ENCODE measurements at regions not wholly inside any gene's neighbourhood (a gene's known extent, or its start where the extent isn't known, plus 50 kb on each side); places are given as distances from the start of the nearest gene placed in this dataset.

DNA sequence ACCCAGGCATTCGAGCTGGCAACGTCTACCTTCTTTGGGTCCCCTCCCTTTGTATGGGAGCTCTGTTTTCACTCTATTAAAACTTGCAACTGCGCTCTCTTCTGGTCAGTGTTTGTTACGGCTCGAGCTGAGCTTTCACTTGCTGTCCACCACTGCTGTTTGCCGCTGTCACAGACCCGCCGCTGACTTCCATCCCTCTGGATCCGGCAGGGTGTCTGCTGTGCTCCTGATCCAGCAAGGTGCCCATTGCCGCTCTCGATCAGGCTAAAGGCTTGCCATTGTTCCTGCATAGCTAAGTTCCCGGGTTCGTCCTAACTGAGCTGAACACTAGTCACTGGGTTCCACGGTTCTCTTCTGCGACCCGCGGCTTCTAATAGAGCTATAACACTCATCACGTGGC lies 183.5 kb upstream of the GALNTL6 start:
- DNase-seq, result no peak

DNA sequence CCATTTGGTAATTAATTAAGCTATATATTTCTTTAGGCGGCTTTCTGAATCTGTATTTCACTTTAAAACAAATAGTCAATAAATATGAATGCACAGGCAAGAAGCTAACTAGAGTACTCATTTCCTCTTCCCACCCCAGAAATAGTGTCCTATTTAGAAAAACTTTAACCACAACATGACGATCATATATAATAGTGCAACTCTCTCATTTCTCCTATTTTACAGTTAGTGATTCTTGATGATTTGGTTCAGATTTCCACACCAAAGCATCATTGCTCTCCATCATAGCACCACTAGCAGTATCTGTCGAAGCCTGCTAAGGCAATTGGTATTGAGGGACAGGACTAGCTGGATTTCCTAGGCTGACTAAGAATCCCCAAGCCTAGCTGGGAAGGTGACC lies 184.0 kb upstream of the GALNTL6 start:
- no peak for DNase-seq

DNA sequence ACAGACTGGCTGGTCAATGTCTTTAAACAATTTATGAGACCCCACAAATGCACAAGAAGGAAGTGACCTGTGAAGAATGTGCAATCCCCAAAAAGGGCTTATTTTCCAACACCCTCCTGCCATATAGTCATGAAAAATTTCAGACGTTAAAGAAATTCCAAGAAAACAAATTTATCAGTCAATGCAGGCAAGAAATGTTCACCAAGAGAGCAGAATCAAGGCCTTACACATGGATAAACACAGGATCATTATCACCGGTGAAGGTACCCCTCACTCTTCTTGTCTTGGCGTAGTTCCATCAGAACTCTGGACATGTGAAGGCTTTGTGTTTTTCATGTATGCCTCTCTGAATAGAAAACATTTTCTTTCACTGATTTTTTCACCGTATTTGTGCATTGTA lies 186.7 kb upstream of the GALNTL6 start:
- no peak for DNase-seq

DNA sequence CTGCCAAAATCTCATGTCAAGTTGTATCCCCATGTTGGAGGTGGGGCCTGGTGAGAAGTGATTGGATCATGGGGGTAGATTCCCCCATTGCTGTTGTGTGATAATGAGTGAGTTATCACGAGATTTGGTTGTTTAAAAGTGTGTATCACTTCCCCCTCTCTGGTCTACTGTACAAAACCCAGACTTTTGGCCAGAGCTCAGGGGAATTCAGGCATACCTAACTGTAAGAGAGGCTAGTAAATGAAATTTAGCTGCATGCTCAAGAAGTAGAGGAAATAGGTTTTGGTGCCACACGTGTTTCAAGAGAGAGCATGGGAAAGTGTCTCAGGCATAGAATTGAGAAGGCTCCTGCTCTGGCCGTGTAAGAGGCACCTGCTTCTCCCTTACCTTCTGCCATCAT lies 190.5 kb upstream of the GALNTL6 start:
- DNase-seq, result no peak

DNA sequence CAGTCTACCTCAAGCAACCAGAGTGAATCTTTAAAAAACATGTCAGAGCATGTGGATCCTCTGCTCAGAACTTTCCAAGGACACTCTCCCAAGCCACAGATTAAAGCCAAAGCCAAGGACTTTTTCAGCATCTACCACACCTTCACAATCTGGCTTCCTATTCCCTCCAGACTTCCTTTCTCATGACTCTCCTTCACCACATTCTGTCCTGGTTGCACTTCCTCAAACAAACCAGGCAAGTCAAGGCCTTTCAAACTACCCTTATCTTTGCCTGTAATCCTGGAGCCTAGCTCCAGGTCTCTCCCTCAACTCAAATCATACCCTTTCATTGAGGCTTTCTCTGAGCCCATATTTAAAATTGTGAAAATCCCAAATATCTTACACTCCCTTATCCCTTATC lies 191.6 kb upstream of the GALNTL6 start:
- DNase-seq, result no peak

DNA sequence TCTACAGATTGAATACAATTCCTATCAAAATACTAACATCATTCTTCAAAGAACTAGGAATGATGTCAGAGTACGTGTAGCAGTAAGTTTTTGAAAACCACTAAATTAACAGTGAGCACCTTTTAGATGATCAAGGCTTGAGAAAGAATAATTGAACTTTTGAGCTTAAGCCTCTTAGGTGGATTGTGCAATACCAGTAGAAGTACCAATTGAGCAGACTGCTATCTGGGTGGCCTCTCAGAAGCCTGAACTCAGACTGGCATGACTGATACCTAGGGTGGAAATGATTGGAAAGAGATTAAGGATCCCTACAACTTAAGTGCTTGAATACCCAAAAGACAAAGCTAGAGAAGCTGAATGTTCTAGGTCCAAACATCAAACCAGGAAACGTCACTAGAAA lies 200.3 kb upstream of the GALNTL6 start:
- no peak for DNase-seq

DNA sequence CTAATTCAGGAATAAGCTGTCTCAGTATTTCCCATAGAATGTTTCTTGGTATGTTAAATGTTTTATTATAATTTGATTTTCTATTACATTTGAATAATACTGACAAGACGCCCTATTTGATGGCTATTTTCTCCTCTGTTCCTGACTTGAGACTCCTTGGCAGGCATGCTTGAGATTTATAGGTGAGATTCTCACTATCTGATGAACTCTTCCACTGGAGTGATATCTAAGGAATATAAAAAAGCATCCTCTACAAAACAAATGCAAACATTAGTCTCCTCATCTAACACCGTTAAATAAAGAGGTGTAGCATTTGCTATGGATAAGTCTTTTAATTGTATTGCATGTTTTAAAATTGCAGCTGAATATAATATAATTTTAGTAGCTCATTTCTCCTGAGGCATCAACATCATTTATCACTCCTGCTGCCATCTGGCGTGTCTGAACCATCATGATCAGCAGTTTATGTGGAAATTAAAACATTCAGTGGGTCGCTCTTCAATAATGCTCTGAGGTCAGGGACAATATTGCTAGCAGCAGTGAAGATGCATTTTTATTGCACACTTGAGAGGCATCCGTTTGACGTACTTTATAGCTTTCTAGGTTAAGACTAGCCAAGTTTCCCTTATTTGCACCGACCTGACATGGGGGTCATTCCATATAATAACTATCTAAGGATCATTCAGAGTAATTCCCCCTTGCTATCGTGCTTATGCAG lies 210.4 kb upstream of the GALNTL6 start:
- no peak for DNase-seq

DNA sequence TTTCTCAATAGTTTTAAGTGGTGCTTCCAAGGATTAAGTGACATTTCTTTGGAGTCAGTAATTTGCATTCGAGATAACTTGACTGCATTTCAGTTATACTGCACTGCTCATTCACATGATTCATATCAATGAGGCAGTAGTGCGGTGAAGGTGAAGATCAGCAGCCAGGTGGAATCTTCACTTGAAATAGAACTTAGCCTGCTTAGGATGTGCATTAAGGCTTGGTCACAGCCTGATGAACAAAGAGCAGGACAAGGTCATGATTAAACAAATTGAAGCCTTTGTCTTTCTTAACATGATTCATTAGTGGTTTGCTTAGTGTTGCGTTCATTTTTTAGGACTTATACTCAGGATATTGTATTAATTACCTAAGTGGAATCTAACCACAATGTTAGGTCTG lies 212.1 kb upstream of the GALNTL6 start:
- no peak for DNase-seq

DNA sequence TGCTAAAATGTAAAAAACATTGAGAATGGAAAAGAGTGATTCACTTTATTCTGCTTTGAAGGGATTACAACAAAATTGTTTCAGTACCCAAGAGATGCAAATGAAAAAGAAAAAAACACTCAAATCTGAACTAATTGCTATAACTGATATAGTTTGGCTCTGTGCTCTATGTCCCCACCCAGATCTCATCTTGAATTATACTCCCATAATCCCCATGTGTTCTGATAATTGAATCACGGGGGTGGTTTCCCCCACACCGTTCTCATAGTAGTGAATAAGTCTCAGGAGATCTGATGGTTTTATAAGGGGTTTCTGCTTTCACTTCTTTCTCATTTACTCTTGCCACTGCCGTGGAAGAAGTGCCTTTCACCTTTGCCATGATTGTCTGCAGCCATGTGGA lies 213.6 kb upstream of the GALNTL6 start:
- no peak for DNase-seq

DNA sequence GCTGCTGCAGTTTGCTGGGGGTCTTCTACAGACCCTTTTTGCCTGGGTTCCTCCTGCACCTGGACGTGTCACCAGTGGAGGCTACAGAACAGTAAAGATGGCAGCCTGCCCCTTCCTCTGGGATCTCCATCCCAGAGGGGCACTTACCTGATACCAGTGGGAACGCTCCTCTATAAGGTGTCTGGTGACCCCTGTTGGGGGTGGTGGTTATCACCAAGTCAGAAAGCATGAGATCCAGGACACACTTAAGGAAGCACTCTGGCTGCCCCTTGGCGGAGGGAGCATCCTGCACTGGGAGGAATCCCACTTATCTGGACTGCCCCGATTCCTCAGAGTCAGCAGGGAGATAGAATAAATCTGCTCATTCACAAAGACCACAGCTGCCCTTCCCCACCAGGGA lies 218.9 kb upstream of the GALNTL6 start:
- DNase-seq, result no peak

DNA sequence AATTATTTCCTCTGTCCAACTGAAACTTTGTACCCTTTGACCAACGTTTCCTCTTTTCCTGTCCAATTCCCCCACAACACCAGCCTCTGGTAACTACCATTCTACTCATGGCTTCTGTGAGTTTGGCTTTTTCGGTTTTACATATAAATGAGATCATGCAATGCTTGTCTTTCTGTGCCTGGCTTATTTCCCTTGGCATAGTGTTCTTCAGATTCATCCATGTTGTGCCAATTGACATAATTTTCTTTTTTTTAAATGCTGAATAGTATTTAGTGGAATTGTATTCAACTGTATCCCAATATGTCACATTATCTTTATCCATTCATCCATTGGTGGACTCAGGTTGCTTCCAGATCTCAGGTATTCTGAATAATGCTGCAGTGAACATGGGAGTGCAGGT lies 222.5 kb upstream of the GALNTL6 start:
- no peak for DNase-seq

DNA sequence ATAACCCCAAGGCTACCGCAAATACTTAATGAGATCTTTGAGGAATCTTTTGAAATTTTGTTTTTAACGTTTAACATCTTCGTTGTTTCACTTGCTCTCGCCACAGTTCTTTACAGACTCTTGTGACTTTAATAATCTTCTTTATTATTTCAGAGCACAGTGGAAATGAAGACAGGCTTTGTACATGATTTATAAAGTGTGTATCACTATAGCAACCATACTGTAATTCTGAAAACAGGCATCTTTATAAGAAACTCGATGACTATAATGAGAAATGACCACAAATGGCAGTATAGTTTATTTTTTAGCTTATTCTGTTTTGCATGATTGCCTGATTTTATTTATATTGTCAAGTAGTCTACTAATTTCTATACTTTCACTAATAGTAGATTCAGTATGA lies 224.4 kb upstream of the GALNTL6 start:
- no peak for DNase-seq

DNA sequence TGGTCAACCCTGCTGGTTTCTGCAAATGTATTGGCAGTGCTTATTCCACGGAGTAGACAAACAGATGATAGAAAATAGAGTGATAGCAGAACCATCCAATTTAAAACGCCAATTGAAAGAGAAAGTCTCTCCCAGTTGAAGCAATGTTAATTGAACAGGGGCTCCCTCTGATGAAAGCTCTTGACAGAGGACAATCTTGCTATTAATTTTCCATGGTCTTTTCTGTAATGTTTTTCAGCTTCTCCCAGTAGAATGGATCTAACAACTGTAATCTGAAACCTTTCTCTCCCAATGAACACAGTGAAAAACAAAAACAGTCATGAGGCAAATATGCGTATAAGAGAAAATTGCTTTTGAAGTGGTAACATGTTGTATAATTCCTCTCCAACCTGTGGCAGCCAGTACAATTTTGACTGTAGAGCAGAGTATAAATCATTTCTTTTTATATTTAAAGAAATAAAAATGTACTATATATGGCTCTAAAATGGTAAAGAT lies 225.1 kb upstream of the GALNTL6 start:
- DNase-seq, result peak; percentile 9

DNA sequence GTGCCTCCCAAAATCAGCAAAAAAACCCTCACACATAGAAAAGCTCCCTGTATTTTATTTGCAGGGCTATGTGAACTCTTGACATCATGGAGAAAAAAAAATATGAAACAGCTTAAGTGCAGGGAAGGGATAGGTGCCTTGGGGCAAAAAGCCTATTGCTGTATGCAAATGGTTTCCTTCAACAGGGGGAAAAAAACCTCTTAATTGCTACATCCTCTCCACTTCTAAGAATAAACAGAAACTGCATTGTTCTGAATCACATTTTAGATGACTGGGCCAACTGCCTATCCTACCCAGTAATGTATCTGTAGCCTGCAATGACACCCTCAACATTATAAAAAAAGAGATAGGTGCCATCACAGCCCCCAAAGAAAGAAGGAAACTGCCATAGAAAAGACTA lies 229.4 kb upstream of the GALNTL6 start:
- no peak for DNase-seq

DNA sequence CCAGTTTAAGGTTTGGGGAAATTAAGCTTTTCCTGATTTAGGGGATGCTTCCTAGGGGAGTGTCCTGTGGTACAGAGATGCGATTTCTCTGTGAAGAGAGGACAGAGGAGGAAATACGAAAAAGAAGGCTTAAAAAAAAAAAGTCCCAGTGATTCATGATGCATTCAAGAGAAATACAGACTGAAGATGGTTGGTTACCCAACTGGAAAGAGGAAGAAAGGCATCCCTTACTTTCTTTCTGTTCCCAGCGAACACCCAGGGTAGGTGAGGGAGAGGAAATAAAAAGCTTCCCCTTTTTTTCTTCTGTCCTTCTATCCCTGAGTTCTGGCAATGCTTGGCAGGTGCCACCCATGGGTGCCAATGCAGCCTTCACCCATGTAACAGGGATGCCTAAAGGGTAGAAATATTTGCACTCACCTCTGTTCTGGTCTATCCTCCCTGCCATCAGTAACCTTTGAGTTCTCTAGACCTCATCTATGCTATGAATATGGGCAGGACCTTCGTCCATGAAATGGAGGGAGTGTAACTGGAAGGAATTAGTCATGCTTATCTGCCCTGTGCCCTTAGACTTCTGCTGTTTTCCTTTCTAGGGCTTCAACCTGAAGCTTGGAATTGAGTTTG lies 230.1 kb upstream of the GALNTL6 start:
- no peak for DNase-seq

DNA sequence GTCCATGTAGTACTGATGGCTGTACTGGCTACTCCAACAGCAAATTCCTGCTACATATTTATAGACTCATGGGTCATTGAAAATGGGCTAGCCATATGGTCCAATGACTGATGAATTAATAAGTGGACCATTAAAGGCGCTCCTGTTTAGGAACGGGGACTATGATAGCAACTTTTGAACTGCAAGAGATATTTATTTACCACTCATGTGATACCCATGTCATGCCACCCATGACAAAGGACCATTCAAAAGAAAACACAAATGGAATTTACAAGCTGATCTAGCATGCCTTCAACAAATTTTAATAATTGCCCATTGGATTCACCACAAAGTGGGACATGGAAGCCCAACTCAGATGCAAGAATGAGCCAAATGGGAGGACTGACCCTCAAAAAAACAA lies 240.0 kb upstream of the GALNTL6 start:
- DNase-seq, result no peak

DNA sequence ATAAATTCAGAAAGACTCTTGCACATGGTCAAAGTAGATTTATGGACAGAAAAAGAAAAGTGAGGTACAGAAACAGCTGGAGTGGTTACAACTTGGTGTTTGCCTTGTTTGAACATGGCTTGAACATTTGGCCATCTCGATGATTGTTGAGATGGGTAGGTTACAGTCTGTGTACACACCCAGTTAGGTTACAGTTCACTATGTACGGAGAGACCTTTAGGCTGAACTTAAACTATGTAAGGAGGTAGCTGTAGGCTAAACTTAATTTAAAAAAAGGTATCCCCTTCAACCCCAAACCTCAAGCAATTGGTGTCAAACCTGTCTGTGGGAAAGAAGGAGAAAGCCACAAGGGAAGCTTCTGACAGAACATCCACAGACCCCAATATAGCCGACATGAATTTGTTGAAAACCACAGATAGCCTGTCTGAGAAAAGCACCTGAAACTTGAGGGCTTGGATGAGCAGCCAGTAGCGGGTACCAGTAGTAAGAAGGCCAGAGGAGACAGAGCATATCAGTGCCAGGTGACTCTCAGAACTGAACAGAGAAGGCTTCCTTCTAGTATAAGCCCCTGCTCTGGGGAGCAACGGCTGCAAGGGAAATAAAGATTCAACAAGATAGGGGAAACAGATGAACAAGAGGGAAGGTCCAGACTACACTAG lies 247.9 kb upstream of the GALNTL6 start:
- DNase-seq, result no peak

DNA sequence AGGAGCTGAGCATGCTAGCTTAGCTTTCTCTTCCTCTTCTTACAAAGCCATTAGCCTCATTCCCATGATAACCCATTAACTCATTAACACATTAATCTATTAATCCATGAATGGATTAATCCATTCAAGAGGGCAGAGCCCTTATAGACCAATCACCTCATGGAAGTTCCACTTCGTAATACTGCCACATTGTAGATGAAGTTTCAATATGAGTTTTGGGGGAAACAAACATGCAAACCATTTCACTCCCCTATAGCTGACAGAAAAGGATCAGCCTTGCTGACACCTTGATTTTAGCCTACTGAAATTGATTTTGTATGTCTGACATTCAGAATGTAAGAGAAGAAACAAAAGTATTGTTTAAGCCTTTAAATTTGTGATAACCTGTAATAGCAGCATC lies 251.8 kb upstream of the GALNTL6 start:
- no peak for DNase-seq

DNA sequence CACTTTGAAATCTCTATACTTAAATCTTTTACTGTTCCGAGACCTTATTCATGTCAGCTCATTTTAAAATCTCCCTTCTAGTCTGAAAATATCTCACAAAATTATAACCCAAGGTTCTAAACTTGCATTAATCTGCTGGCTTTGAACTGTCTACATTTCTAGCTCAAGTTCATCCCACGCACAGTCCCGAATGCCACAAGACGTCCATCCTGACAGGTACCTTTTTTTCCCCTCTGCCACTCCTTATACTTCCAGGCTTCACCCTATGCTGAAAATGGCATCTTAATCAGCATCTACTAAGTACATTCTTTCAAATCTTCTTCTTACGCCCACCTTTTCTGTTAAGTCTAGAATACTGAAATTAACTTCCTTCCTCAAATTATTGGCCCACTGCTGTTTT lies 259.2 kb upstream of the GALNTL6 start:
- no peak for DNase-seq

DNA sequence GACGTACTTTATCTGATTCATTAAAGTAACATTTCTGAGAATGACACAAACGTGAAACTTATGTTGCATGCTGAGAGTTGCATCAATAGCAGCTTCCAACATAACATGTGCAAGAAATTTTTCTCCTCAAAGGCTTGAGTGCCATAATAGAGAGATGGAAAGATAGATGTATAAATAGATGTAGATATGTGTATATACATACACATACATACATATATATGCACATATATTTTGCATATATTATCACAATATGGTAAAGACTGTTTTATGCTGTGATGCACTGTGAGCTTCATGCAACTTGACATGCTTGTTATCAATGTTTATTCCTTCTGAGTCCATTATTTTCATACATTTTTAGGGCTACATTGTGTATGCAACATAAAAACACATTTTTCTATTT lies 270.6 kb upstream of the GALNTL6 start:
- no peak for DNase-seq

DNA sequence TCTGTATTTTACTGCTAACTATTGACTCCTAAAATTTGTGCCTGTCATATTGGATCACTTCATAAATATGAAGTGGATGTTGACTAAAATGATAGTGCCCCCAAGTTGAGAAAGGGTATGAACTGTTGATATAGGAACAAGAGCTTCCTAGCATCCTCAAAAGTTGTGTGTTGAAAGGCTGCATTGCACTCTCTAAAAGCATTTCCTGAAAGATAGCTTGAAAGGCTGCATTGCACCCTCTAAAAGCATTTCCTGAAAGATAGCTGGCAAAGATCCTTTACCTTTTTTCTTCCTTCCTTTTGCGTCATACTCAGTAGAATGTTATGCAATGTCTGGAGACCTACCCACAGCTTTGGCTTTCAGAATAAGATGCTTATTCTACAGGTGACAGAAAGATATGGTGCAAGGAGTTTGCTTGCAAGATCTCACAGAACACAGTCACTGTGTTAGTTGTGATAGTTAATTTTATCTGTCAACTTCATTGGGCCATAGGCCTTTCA lies 274.6 kb upstream of the GALNTL6 start:
- DNase-seq, result no peak

DNA sequence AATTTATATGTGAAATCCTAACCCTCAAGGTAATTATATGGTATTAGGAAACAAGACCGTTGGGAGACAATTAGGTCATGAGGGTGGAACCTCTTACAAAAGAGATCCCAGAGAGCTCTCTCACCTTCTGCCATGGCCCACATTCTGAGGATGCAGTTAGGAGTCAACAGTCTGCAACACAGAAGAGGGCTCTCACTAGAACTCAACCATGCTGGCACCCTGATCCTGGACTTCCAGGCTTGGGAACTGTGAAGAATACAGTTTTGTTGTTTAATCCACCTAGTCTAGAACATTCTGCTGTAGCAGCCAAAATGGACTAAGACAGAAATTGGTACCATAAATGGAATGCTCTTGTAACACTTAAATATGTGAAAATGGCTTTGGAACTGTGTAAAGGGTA lies 278.8 kb upstream of the GALNTL6 start:
- no peak for DNase-seq

DNA sequence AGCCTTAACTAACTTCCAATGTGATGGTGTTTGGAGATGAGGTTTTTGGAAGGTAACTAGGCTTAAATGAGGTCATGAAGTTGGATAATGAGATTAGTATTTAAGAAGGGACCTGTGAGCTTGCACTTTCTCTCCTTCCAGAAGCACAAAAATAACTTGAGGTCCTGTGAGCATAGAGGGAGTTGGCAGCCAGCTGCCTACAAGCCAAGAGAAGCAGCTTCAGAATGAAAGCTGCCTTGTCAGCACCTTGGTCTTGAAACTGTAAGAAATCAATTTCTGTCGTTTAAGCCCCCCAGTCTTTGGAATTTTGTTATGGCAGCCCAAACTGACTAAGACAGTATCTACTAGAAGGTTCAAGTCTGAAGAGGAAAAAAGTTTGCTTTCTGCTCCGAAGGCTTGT lies 280.2 kb upstream of the GALNTL6 start:
- no peak for DNase-seq

DNA sequence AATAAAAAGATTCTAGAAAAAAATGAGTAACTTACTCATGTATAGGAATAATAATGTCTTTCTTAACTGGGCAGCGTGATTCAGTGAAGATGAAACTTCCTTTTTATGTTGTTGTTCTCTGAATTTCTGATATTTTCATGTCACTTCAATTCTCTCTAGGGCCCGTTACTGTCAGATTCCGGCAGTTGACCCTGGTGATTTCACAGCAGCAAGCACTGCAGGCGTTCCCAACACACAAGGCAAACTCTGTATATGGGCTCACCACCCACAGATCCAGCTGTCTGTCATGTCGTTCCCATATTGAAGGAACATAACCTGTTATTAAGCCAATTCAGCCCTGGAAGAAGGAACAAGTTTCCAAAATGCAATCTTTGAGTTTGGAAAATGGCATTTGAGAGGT lies 288.3 kb upstream of the GALNTL6 start:
- no peak for DNase-seq
